ENCODE measurements at regions not wholly inside any gene's neighbourhood (a gene's known extent, or its start where the extent isn't known, plus 50 kb on each side); places are given as distances from the start of the nearest gene placed in this dataset.

GRCh38 chr12:89261982-89262381 lies 90.3 kb downstream of the DUSP6 start:
- Histone ChIP-seq H3K9me3 (no peaks in the 10 kb centered on the region), H3K4me1 (no peaks in the 10 kb centered on the region), H3K27me3 (no peaks in the 10 kb centered on the region), H3K4me3 (no peak overlapping the region), H3K27ac (no peak overlapping the region), H3K36me3 (no peaks in the 10 kb centered on the region), H3K9ac (ENCODE audit: low read depth in 2 of 2, low read length in 2 of 2) (no peak overlapping the region)
- TF ChIP-seq, protein P1, sequence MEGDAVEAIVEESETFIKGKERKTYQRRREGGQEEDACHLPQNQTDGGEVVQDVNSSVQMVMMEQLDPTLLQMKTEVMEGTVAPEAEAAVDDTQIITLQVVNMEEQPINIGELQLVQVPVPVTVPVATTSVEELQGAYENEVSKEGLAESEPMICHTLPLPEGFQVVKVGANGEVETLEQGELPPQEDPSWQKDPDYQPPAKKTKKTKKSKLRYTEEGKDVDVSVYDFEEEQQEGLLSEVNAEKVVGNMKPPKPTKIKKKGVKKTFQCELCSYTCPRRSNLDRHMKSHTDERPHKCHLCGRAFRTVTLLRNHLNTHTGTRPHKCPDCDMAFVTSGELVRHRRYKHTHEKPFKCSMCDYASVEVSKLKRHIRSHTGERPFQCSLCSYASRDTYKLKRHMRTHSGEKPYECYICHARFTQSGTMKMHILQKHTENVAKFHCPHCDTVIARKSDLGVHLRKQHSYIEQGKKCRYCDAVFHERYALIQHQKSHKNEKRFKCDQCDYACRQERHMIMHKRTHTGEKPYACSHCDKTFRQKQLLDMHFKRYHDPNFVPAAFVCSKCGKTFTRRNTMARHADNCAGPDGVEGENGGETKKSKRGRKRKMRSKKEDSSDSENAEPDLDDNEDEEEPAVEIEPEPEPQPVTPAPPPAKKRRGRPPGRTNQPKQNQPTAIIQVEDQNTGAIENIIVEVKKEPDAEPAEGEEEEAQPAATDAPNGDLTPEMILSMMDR (IDR thresholded peaks at IDR 0.05) = no peak
- intact Hi-C loops (cut with DNase I) = no loop called here
- DNase-seq = no peak

DNA sequence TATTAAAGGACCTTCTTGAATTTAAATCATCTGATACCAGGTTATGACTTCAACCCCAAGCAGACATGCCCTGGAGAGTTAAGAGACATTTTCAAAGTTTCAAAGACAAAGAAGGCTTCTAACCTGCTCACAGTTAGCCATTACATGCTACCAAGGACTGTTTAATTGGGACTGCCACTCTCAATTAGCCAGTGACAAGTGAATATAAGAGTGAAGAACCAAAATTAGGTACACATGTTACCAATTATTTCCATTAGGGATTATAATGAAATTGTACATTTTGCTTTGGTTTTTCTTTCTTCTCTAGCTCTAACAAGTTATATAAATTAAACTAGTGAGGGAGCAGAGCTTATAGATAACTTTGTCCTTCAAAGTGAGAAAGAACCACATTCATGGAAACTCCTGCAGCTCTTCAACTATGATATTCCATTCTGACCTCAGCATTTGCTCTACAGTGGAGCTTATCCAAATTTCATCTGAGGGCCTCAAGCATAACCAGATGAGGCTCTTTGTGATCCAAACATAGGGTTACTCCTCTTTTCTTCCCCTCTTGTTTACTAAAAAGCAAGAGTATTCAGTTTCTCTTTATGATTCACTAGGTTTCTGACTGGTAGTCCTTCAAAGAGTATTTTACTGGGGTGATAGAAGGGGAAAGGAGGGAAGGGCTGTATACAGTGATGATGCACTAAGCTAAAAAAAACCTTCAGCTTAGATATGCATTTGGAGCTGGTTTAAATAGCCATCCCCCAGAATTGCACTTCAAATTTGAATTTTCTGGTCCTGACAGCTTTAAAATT lies 91.3 kb downstream of the DUSP6 start:
- no peak overlapping the region for H3K9ac ChIP-seq (ENCODE audit: low read depth in 2 of 2, low read length in 2 of 2)
- no peaks in the 10 kb centered on the region for H3K27me3 ChIP-seq
- H3K9me3 ChIP-seq = no peaks in the 10 kb centered on the region
- TF ChIP-seq, protein P1 (IDR thresholded peaks at IDR 0.05) = no peak
- no peaks in the 10 kb centered on the region for H3K36me3 ChIP-seq
- no peak overlapping the region for H3K4me3 ChIP-seq
- intact Hi-C loops (cut with DNase I) = no loop called here
- no peaks in the 10 kb centered on the region for H3K4me1 ChIP-seq
- H3K27ac ChIP-seq = no peak overlapping the region
- no peak for DNase-seq

- intact Hi-C loops (cut with DNase I) = no loop called here
- H3K4me3 ChIP-seq = no peak overlapping the region
- no peaks in the 10 kb centered on the region for H3K36me3 ChIP-seq
- no peaks in the 10 kb centered on the region for H3K4me1 ChIP-seq
- DNase-seq = no peak
- TF ChIP-seq, protein P1 (IDR thresholded peaks at IDR 0.05) = no peak
- H3K27ac ChIP-seq = no peak overlapping the region
- H3K9ac ChIP-seq (ENCODE audit: low read depth in 2 of 2, low read length in 2 of 2) = no peak overlapping the region
- no peaks in the 10 kb centered on the region for H3K27me3 ChIP-seq
- no peaks in the 10 kb centered on the region for H3K9me3 ChIP-seq
Measured at GRCh38 chr12:89259821-89260220, 92.5 kb downstream of the DUSP6 start.

- H3K27ac ChIP-seq = no peak overlapping the region
- H3K9me3 ChIP-seq = no peaks in the 10 kb centered on the region
- no peaks in the 10 kb centered on the region for H3K4me1 ChIP-seq
- intact Hi-C loops (cut with DNase I) = no loop called here
- TF ChIP-seq, protein P1 (IDR thresholded peaks at IDR 0.05) = no peak
- DNase-seq = no peak
- no peak overlapping the region for H3K9ac ChIP-seq (ENCODE audit: low read depth in 2 of 2, low read length in 2 of 2)
- H3K27me3 ChIP-seq = no peaks in the 10 kb centered on the region
- H3K4me3 ChIP-seq = no peak overlapping the region
- no peaks in the 10 kb centered on the region for H3K36me3 ChIP-seq
Measured at GRCh38 chr12:89258240-89258969, 93.9 kb downstream of the DUSP6 start.

DNA sequence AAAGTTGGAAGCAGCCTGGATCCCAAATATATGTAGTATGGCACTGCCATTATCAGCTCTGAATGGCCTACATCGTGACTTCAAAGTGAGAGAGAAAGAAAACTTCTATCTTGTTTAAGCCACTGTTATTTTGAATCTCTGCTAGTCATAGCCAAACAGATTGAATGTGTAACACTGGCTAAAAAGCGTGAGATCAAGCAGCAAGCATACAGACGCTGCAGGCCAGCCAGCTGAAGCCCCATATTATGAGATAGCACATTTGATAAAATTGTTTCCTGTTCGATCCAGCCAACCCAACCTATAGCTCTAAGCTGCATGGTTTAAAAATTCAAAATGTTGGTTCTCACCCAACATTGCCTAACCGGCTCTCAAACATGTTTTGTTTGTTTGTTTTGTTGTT lies 95.0 kb downstream of the DUSP6 start:
- intact Hi-C loops (cut with DNase I) = no loop called here
- no peak overlapping the region for H3K27ac ChIP-seq
- no peaks in the 10 kb centered on the region for H3K36me3 ChIP-seq
- no peak for DNase-seq
- H3K4me3 ChIP-seq = no peak overlapping the region
- TF ChIP-seq, protein P1 (IDR thresholded peaks at IDR 0.05) = no peak
- no peaks in the 10 kb centered on the region for H3K4me1 ChIP-seq
- H3K9ac ChIP-seq (ENCODE audit: low read depth in 2 of 2, low read length in 2 of 2) = no peak overlapping the region
- no peaks in the 10 kb centered on the region for H3K9me3 ChIP-seq
- H3K27me3 ChIP-seq = no peaks in the 10 kb centered on the region

Measured in colonic mucosa (tissue), 4 donors.